ENCODE measurements at regions not wholly inside any gene's neighbourhood (a gene's known extent, or its start where the extent isn't known, plus 50 kb on each side); places are given as distances from the start of the nearest gene placed in this dataset.

- no peak overlapping the region for H3K27ac Mint-ChIP-seq (ENCODE audit: unreplicated experiment)
- peaks cover 25% of the 10 kb centered on the region for H3K36me3 Mint-ChIP-seq (ENCODE audit: low read depth)
- DNase-seq (ENCODE audit: low read depth, low spot score): no peak
- H3K9me3 Mint-ChIP-seq: no peaks in the 10 kb centered on the region
- TF ChIP-seq CTCF (conservative IDR thresholded peaks at IDR 0.05): no peak
- no peaks in the 10 kb centered on the region for H3K4me1 Mint-ChIP-seq
- no peaks in the 10 kb centered on the region for H3K27me3 Mint-ChIP-seq (ENCODE audit: low read depth)
- H3K4me3 Mint-ChIP-seq: no peak overlapping the region
Observed at GRCh38 chr14:71731096-71731495, 201.1 kb upstream of the RGS6 start.

- Mint-ChIP-seq H3K9me3 (no peaks in the 10 kb centered on the region), H3K4me3 (no peak overlapping the region), H3K36me3 (ENCODE audit: low read depth) (peaks cover 25% of the 10 kb centered on the region), H3K27me3 (ENCODE audit: low read depth) (no peaks in the 10 kb centered on the region), H3K4me1 (peaks cover 10% of the 10 kb centered on the region), H3K27ac (ENCODE audit: unreplicated experiment) (no peak overlapping the region)
- no peak for DNase-seq (ENCODE audit: low read depth, low spot score)
- no peak for TF ChIP-seq CTCF (conservative IDR thresholded peaks at IDR 0.05)
Observed at GRCh38 chr14:71733210-71733883, 198.9 kb upstream of the RGS6 start.

- no peak for DNase-seq (ENCODE audit: low read depth, low spot score)
- H3K4me1 Mint-ChIP-seq: peaks cover 13% of the 10 kb centered on the region
- no peak overlapping the region for H3K27ac Mint-ChIP-seq (ENCODE audit: unreplicated experiment)
- H3K9me3 Mint-ChIP-seq: no peaks in the 10 kb centered on the region
- H3K4me3 Mint-ChIP-seq: no peak overlapping the region
- TF ChIP-seq CTCF (conservative IDR thresholded peaks at IDR 0.05): no peak
- peaks cover 28% of the 10 kb centered on the region for H3K36me3 Mint-ChIP-seq (ENCODE audit: low read depth)
- H3K27me3 Mint-ChIP-seq (ENCODE audit: low read depth): no peaks in the 10 kb centered on the region
Observed at GRCh38 chr14:71734076-71734475, 198.2 kb upstream of the RGS6 start.

GRCh38 chr14:71734885-71735284 lies 197.3 kb upstream of the RGS6 start:
- Mint-ChIP-seq H3K9me3 (no peaks in the 10 kb centered on the region), H3K4me3 (no peak overlapping the region), H3K27me3 (ENCODE audit: low read depth) (no peaks in the 10 kb centered on the region), H3K27ac (ENCODE audit: unreplicated experiment) (no peak overlapping the region), H3K36me3 (ENCODE audit: low read depth) (peaks cover 28% of the 10 kb centered on the region), H3K4me1 (peaks cover 18% of the 10 kb centered on the region)
- DNase-seq (ENCODE audit: low read depth, low spot score): no peak
- no peak for TF ChIP-seq CTCF (conservative IDR thresholded peaks at IDR 0.05)

GRCh38 chr14:71737760-71738159 lies 194.5 kb upstream of the RGS6 start:
- no peak overlapping the region for H3K27ac Mint-ChIP-seq (ENCODE audit: unreplicated experiment)
- peaks cover 15% of the 10 kb centered on the region for H3K36me3 Mint-ChIP-seq (ENCODE audit: low read depth)
- no peaks in the 10 kb centered on the region for H3K27me3 Mint-ChIP-seq (ENCODE audit: low read depth)
- no peak overlapping the region for H3K4me3 Mint-ChIP-seq
- no peak for TF ChIP-seq CTCF (conservative IDR thresholded peaks at IDR 0.05)
- no peaks in the 10 kb centered on the region for H3K9me3 Mint-ChIP-seq
- no peak for DNase-seq (ENCODE audit: low read depth, low spot score)
- peaks cover 36% of the 10 kb centered on the region for H3K4me1 Mint-ChIP-seq

Measured in neural crest cell (in vitro differentiated cells).